KMS-11 (cell line): ENCODE measurements at regions not wholly inside any gene's neighbourhood (a gene's known extent, or its start where the extent isn't known, plus 50 kb on each side); places are given as distances from the start of the nearest gene placed in this dataset.

Experiments
- H2AFZ ChIP-seq: fragments of 200-600 bp; sonication (generic); 2 replicates; pipeline ENCODE4 v1.6.1; 2016; ENCODE audit warnings: antibody characterized with exemption, mixed run types, low read depth
- H3K27ac ChIP-seq: fragments of 200-600 bp; sonication (generic); 2 replicates; pipeline ENCODE4 v1.6.1; 2016; ENCODE audit warnings: mild to moderate bottlenecking, mixed run types
- H3K27me3 ChIP-seq: fragments of 200-600 bp; sonication (generic); 2 replicates; pipeline ENCODE4 v1.6.1; 2017; ENCODE audit warnings: mild to moderate bottlenecking, low read depth, mixed run types, moderate library complexity; ENCODE audit not compliant: insufficient read depth
- H3K36me3 ChIP-seq: fragments of 200-600 bp; sonication (generic); 2 replicates; pipeline ENCODE4 v1.6.1; 2017; ENCODE audit warnings: mild to moderate bottlenecking, mixed run types; ENCODE audit not compliant: insufficient read depth
- H3K4me1 ChIP-seq: fragments of 200-600 bp; sonication (generic); 2 replicates; pipeline ENCODE4 v1.6.1; 2016; ENCODE audit warnings: mild to moderate bottlenecking, low read depth, mixed run types; ENCODE audit not compliant: poor library complexity, severe bottlenecking
- H3K4me2 ChIP-seq: fragments of 200-600 bp; sonication (generic); 2 replicates; pipeline ENCODE4 v1.7.0; 2016; ENCODE audit warnings: mild to moderate bottlenecking, mixed run types
- H3K4me3 ChIP-seq: fragments of 200-600 bp; sonication (generic); IDR thresholded peaks from 2 replicates; pipeline ENCODE4 v1.6.1; 2017; ENCODE audit warnings: low read depth, low read length, mixed read lengths; ENCODE audit not compliant: insufficient read depth
- H3K79me2 ChIP-seq: fragments of 200-600 bp; sonication (generic); 2 replicates; pipeline ENCODE4 v1.6.1; 2016; ENCODE audit warnings: low read depth, mixed run types; ENCODE audit not compliant: insufficient read depth
- H3K9ac ChIP-seq: fragments of 200-600 bp; sonication (generic); 2 replicates; pipeline ENCODE4 v1.6.1; 2016; ENCODE audit warnings: mild to moderate bottlenecking, mixed run types
- H4K20me1 ChIP-seq: fragments of 200-600 bp; sonication (generic); 2 replicates; pipeline ENCODE4 v1.6.1; 2016; ENCODE audit warnings: mild to moderate bottlenecking, mixed run types; ENCODE audit not compliant: insufficient read depth
- CTCF ChIP-seq: fragments of 200-600 bp; sonication (generic); conservative IDR thresholded peaks from 2 replicates; pipeline ENCODE4 v1.6.1; 2017; ENCODE audit warnings: low read depth, mild to moderate bottlenecking, antibody characterized with exemption, low read length, moderate library complexity, mixed read lengths

- H3K4me2 ChIP-seq = no peak overlapping the region
- no peaks in the 10 kb centered on the region for H4K20me1 ChIP-seq
- no peak overlapping the region for H2AFZ ChIP-seq
- no peak overlapping the region for H3K9ac ChIP-seq
- H3K27ac ChIP-seq = no peak overlapping the region
- no peak overlapping the region for H3K4me3 ChIP-seq
- TF ChIP-seq CTCF = no peak
- no peaks in the 10 kb centered on the region for H3K27me3 ChIP-seq
- H3K36me3 ChIP-seq = no peaks in the 10 kb centered on the region
- H3K79me2 ChIP-seq = no peaks in the 10 kb centered on the region
- no peaks in the 10 kb centered on the region for H3K4me1 ChIP-seq
Measured at GRCh38 chr18:72391951-72392350, 152.2 kb downstream of the CBLN2 start.

- no peak overlapping the region for H2AFZ ChIP-seq
- no peak overlapping the region for H3K4me2 ChIP-seq
- H3K27me3 ChIP-seq = no peaks in the 10 kb centered on the region
- H3K4me3 ChIP-seq = no peak overlapping the region
- no peak overlapping the region for H3K9ac ChIP-seq
- H3K4me1 ChIP-seq = no peaks in the 10 kb centered on the region
- no peaks in the 10 kb centered on the region for H4K20me1 ChIP-seq
- H3K36me3 ChIP-seq = no peaks in the 10 kb centered on the region
- no peak overlapping the region for H3K27ac ChIP-seq
- no peak for TF ChIP-seq CTCF
- H3K79me2 ChIP-seq = no peaks in the 10 kb centered on the region
Measured at GRCh38 chr18:72391427-72391826, 152.7 kb downstream of the CBLN2 start.

GRCh38 chr18:72378016-72378415 lies 166.1 kb downstream of the CBLN2 start:
- H3K27ac ChIP-seq = no peak overlapping the region
- H4K20me1 ChIP-seq = no peaks in the 10 kb centered on the region
- H2AFZ ChIP-seq = no peak overlapping the region
- no peaks in the 10 kb centered on the region for H3K4me1 ChIP-seq
- no peaks in the 10 kb centered on the region for H3K36me3 ChIP-seq
- no peak overlapping the region for H3K4me3 ChIP-seq
- TF ChIP-seq CTCF = no peak
- no peaks in the 10 kb centered on the region for H3K27me3 ChIP-seq
- H3K79me2 ChIP-seq = no peaks in the 10 kb centered on the region
- no peak overlapping the region for H3K4me2 ChIP-seq
- no peak overlapping the region for H3K9ac ChIP-seq

GRCh38 chr18:72376256-72376655 lies 167.9 kb downstream of the CBLN2 start:
- no peak overlapping the region for H3K9ac ChIP-seq
- no peak overlapping the region for H3K27ac ChIP-seq
- H4K20me1 ChIP-seq = no peaks in the 10 kb centered on the region
- 0 out of 2 replicates have a peak overlapping the region, but pooled peaks have one; percentile 20 for H2AFZ ChIP-seq
- no peaks in the 10 kb centered on the region for H3K79me2 ChIP-seq
- no peaks in the 10 kb centered on the region for H3K4me1 ChIP-seq
- H3K36me3 ChIP-seq = no peaks in the 10 kb centered on the region
- TF ChIP-seq CTCF = no peak
- H3K27me3 ChIP-seq = no peaks in the 10 kb centered on the region
- H3K4me2 ChIP-seq = no peak overlapping the region
- H3K4me3 ChIP-seq = no peak overlapping the region
